GM12878 (cell line): ENCODE measurements at regions not wholly inside any gene's neighbourhood (a gene's known extent, or its start where the extent isn't known, plus 50 kb on each side); places are given as distances from the start of the nearest gene placed in this dataset.

ENCODE experiments used
- ATAC-seq: fragments of 200-7000 bp; cut with Tn5 transposase; 3 replicates; pipeline ENCODE4 v1.9.1; 2020; ENCODE audit warnings: mild to moderate bottlenecking, moderate library complexity
- BruUV-seq: library from RNA; stranded (reverse); fragments of 400-500 nt; replicated peaks from 2 replicates; lab custom pipeline; 2021; lab: Mats Ljungman, UMichigan
- CTCF ChIA-PET: fragments of 300-600 bp; sonication (Branson Sonifier 250); formaldehyde crosslinking; extraction: SDS; loops from one replicate; lab custom pipeline; 2021; ENCODE audit warnings: inconsistent platforms; lab: Yijun Ruan, JAX
- POLR2A ChIA-PET: fragments of 350-600 bp; formaldehyde crosslinking; extraction: SDS; loops from one replicate; lab custom pipeline; 2021; ENCODE audit warnings: inconsistent platforms; lab: Charles Lee
- RAD21 ChIA-PET: fragments of 300-600 bp; sonication (Branson Sonifier 250); formaldehyde crosslinking; loops from one replicate; lab custom pipeline; 2023; ENCODE audit warnings: antibody characterized with exemption; ENCODE audit not compliant: unreplicated experiment; lab: Charles Lee
- SMC1A ChIA-PET: fragments of 300-600 bp; sonication (Branson Sonifier 250); formaldehyde crosslinking; loops from one replicate; lab custom pipeline; 2023; ENCODE audit not compliant: unreplicated experiment, uncharacterized antibody; lab: Charles Lee
- DNase-seq: peaks from one replicate; pipeline ENCODE4 v3.0.0-alpha.2; 2011; ENCODE audit warnings: low read depth, low spot score
- FAIRE-seq: peaks from 3 replicates; lab custom pipeline; 2011; peaks lifted over from hg19 to GRCh38; lab: Jason Lieb, UNC
- H2AFZ ChIP-seq: 2 replicates; pipeline ENCODE4 v1.6.0; 2011; ENCODE audit warnings: low read depth, low read length, control low read depth; ENCODE audit not compliant: control insufficient read depth
- H3K27ac ChIP-seq: 2 replicates; pipeline ENCODE4 v1.5.1; 2011; ENCODE audit warnings: control low read depth; ENCODE audit not compliant: control insufficient read depth, insufficient read depth
- H3K27me3 ChIP-seq, 2 experiments: replicated peaks in 1 of 2; 2 replicates each; pipeline versions ENCODE4 v1.6.0 to v1.6.1; 2011; ENCODE audit warnings: low read length in 1 of 2; ENCODE audit not compliant: control insufficient read depth in 2 of 2, insufficient read depth in 2 of 2
- H3K36me3 ChIP-seq, 2 experiments: 2 replicates each; pipeline ENCODE4 v1.5.1; 2011; ENCODE audit warnings: low read length in 1 of 2; ENCODE audit not compliant: control insufficient read depth in 2 of 2, insufficient read depth in 2 of 2
- H3K4me1 ChIP-seq: 2 replicates; pipeline ENCODE4 v1.6.1; 2011; ENCODE audit warnings: mild to moderate bottlenecking, low read length, moderate library complexity, mixed read lengths; ENCODE audit not compliant: control insufficient read depth, insufficient read depth
- H3K4me2 ChIP-seq: 2 replicates; pipeline ENCODE4 v1.6.0; 2011; ENCODE audit warnings: control low read depth; ENCODE audit not compliant: control insufficient read depth, insufficient read depth
- H3K4me3 ChIP-seq: fragments of 200-600 bp; sonication (generic); 2 replicates; pipeline ENCODE4 v1.5.1; 2016
- H3K79me2 ChIP-seq: 2 replicates; pipeline ENCODE4 v1.6.0; 2011; ENCODE audit warnings: low read length; ENCODE audit not compliant: control insufficient read depth, insufficient read depth
- H3K9ac ChIP-seq: 2 replicates; pipeline ENCODE4 v1.8.0; 2011; ENCODE audit warnings: low read length, control low read depth, mixed read lengths; ENCODE audit not compliant: control insufficient read depth, insufficient read depth
- H3K9me3 ChIP-seq: replicated peaks from 3 replicates; pipeline ENCODE4 v1.5.1; 2011; ENCODE audit warnings: mild to moderate bottlenecking, low read length; ENCODE audit not compliant: control insufficient read depth, insufficient read depth
- H4K20me1 ChIP-seq: 2 replicates; pipeline ENCODE4 v1.6.0; 2011; ENCODE audit not compliant: control insufficient read depth, insufficient read depth
- CREM ChIP-seq: IDR thresholded peaks from 2 replicates; pipeline ENCODE4 v1.6.1; 2014; ENCODE audit warnings: antibody characterized with exemption, low read depth
- CUX1 ChIP-seq: IDR thresholded peaks from 2 replicates; pipeline ENCODE4 v1.6.1; 2012; ENCODE audit warnings: improper control_type of control experiment, low read depth, low read length; ENCODE audit not compliant: insufficient replicate concordance
- ETV6 ChIP-seq, 2 experiments: fragments of 450-650 bp in 1 of 2; IDR thresholded peaks in 1 of 2; conservative IDR thresholded peaks in 1 of 2; 2 replicates each; pipeline ENCODE4 v1.6.1; 2014; ENCODE audit warnings: antibody characterized with exemption in 1 of 2, borderline replicate concordance in 1 of 2, low read depth in 1 of 2, mild to moderate bottlenecking in 1 of 2, moderate library complexity in 1 of 2
- HDGF ChIP-seq: fragments of 450-650 bp; IDR thresholded peaks from 2 replicates; pipeline ENCODE4 v1.6.1; 2016; ENCODE audit warnings: antibody characterized with exemption
- JUND ChIP-seq: IDR thresholded peaks from 2 replicates; pipeline ENCODE4 v1.6.1; 2012; ENCODE audit warnings: low read depth, mild to moderate bottlenecking, low read length, improper control_type of control experiment, moderate library complexity
- MYC ChIP-seq: IDR thresholded peaks from 2 replicates; pipeline ENCODE4 v1.6.1; 2011; ENCODE audit warnings: mild to moderate bottlenecking, low read length, moderate library complexity, inconsistent platforms; ENCODE audit not compliant: insufficient read depth, insufficient replicate concordance, insufficient read length, severe bottlenecking
- NFYA ChIP-seq: IDR thresholded peaks from 2 replicates; pipeline ENCODE4 v1.6.1; 2011; ENCODE audit warnings: low read depth, mild to moderate bottlenecking, low read length, improper control_type of control experiment, borderline replicate concordance
- NFYB ChIP-seq: IDR thresholded peaks from 2 replicates; pipeline ENCODE4 v1.6.1; 2011; ENCODE audit warnings: low read depth, mild to moderate bottlenecking, low read length, improper control_type of control experiment, moderate library complexity; ENCODE audit not compliant: insufficient read depth
- PML ChIP-seq: IDR thresholded peaks from 2 replicates; pipeline ENCODE4 v1.6.1; 2012; ENCODE audit warnings: low read length, inconsistent platforms
- SMARCA5 ChIP-seq: fragments of 450-650 bp; IDR thresholded peaks from 2 replicates; pipeline ENCODE4 v1.6.1; 2017; ENCODE audit warnings: mild to moderate bottlenecking
- SMC3 ChIP-seq: IDR thresholded peaks from 2 replicates; pipeline ENCODE4 v1.6.1; 2011; ENCODE audit warnings: low read length, improper control_type of control experiment, borderline replicate concordance
- YY1 ChIP-seq: IDR thresholded peaks from 2 replicates; pipeline ENCODE4 v1.6.1; 2011; ENCODE audit warnings: low read depth, mild to moderate bottlenecking, low read length
- ZBED1 ChIP-seq: IDR thresholded peaks from 2 replicates; pipeline ENCODE4 v1.6.1; 2016; ENCODE audit warnings: borderline replicate concordance
- ZNF217 ChIP-seq: fragments of 450-650 bp; IDR thresholded peaks from 2 replicates; pipeline ENCODE4 v1.6.1; 2017; ENCODE audit warnings: antibody characterized with exemption, mild to moderate bottlenecking
- WGBS: methylation state at CpG from one replicate; pipeline ENCODE4 v1.1.6; 2016; ENCODE audit warnings: low lambda C conversion rate; ENCODE audit not compliant: insufficient replicate concordance, insufficient coverage; ENCODE audit errors: missing lambda C conversion rate; 5-methylcytosine and 5-hydroxymethylcytosine counted together
- in situ Hi-C: fragments of 300-500 bp; cut with MboI; formaldehyde crosslinking; loops from 9 replicates; pipeline ENCODE4 v1.14.3; 2018; ENCODE audit warnings: mixed read lengths
- intact Hi-C: fragments of 100-400 bp; cut with micrococcal nuclease; formaldehyde crosslinking; loops from one replicate; pipeline ENCODE4 v1.14.2; 2022; ENCODE audit not compliant: unreplicated experiment
- TF ChIP-seq, protein P1 (sequence below): fragments of 450-650 bp; IDR thresholded peaks from 2 replicates; pipeline ENCODE4 v1.6.1; 2017; ENCODE audit warnings: mild to moderate bottlenecking, low read depth, inconsistent platforms; ENCODE audit not compliant: poor library complexity, severe bottlenecking

GRCh38 chr20:17857639-17858449 lies 110.8 kb downstream of the SNX5 start:
- no peak overlapping the region for H3K27ac ChIP-seq
- ChIA-PET SMC1A (interaction anchor here (0.8 to 5.4 kb wide), 7 partner anchors 9 to 263 kb away, joined by 3 to 42 read pairs (median 4); no protein-coding TSS in a partner anchor), POLR2A (no interaction called here), CTCF (interaction anchor here (1.0 to 2.5 kb wide), 5 partner anchors 9 to 108 kb away, joined by 3 to 10 read pairs (median 3); no protein-coding TSS in a partner anchor), RAD21 (interaction anchor here (1.1 to 3.2 kb wide), 9 partner anchors 9 to 176 kb away, joined by 3 to 15 read pairs (median 6); partner anchors contain the start of gene RRBP1)
- DNase-seq (no peak), FAIRE-seq (no peak), ATAC-seq (no peak)
- no peaks in the 10 kb centered on the region for H3K27me3 ChIP-seq
- peaks cover 59% of the 10 kb centered on the region for H3K4me1 ChIP-seq
- WGBS, result 97% methylated on average over 4 of the region's 4 CpGs
- peaks cover 4% of the 10 kb centered on the region; the same call in 2 of the 3 replicates for H3K9me3 ChIP-seq
- H3K36me3 ChIP-seq, result no peaks in the 10 kb centered on the region
- H3K9ac ChIP-seq, result no peak overlapping the region
- H2AFZ ChIP-seq, result no peak overlapping the region
- H3K79me2 ChIP-seq, result no peaks in the 10 kb centered on the region
- no peak overlapping the region for H3K4me2 ChIP-seq
- no TSS peak for BruUV-seq
- no peaks in the 10 kb centered on the region for H4K20me1 ChIP-seq
- in situ Hi-C loops, result no loop called here
- intact Hi-C loops, result loop anchor here (2.0 to 5.0 kb wide), 2 partner anchors 39 to 176 kb away; partner anchors contain the start of gene RRBP1
- no peak overlapping the region for H3K4me3 ChIP-seq
- no peak for TF ChIP-seq NFYA
- TF ChIP-seq CUX1, result no peak
- no peak for TF ChIP-seq SMARCA5
- no peak for TF ChIP-seq JUND
- TF ChIP-seq ETV6 (conservative IDR thresholded peaks at IDR 0.05 in 1 of 2, IDR thresholded peaks at IDR 0.05 in 1 of 2; ENCODE audit: borderline replicate concordance in 1 of 2, low read depth in 1 of 2), result no peak
- TF ChIP-seq HDGF, result no peak
- TF ChIP-seq NFYB, result no peak
- no peak for TF ChIP-seq SMC3
- TF ChIP-seq ZBED1, result no peak
- TF ChIP-seq PML, result no peak
- TF ChIP-seq MYC, result no peak
- no peak for TF ChIP-seq ZNF217
- TF ChIP-seq CREM, result no peak
- TF ChIP-seq YY1, result no peak
- TF ChIP-seq, protein P1, sequence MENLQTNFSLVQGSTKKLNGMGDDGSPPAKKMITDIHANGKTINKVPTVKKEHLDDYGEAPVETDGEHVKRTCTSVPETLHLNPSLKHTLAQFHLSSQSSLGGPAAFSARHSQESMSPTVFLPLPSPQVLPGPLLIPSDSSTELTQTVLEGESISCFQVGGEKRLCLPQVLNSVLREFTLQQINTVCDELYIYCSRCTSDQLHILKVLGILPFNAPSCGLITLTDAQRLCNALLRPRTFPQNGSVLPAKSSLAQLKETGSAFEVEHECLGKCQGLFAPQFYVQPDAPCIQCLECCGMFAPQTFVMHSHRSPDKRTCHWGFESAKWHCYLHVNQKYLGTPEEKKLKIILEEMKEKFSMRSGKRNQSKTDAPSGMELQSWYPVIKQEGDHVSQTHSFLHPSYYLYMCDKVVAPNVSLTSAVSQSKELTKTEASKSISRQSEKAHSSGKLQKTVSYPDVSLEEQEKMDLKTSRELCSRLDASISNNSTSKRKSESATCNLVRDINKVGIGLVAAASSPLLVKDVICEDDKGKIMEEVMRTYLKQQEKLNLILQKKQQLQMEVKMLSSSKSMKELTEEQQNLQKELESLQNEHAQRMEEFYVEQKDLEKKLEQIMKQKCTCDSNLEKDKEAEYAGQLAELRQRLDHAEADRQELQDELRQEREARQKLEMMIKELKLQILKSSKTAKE, result no peak
